A549 (cell line): ENCODE measurements at regions not wholly inside any gene's neighbourhood (a gene's known extent, or its start where the extent isn't known, plus 50 kb on each side); places are given as distances from the start of the nearest gene placed in this dataset.

Source experiments
- ATAC-seq, 2 experiments: fragments of 200-7000 bp in 1 of 2; fragments of >200 bp in 1 of 2; cut with Nextera tagmentation in 1 of 2; cut with Tn5 transposase in 1 of 2; 3 replicates each; pipeline versions ENCODE4 v1.8.0 to v1.9.1; 2018 to 2020; ENCODE audit warnings: mild to moderate bottlenecking in 1 of 2, moderate library complexity in 1 of 2
- CTCF ChIA-PET: fragments of 300-600 bp; sonication (Branson Sonifier 250); formaldehyde crosslinking; extraction: SDS; loops from one replicate; lab custom pipeline; 2021; ENCODE audit warnings: antibody characterized with exemption, inconsistent platforms; lab: Yijun Ruan, JAX
- POLR2A ChIA-PET: fragments of 350-600 bp; formaldehyde crosslinking; extraction: SDS; loops from one replicate; lab custom pipeline; 2021; ENCODE audit warnings: antibody characterized with exemption, inconsistent platforms; lab: Yijun Ruan, JAX
- DNase-seq, 2 experiments: peaks; one replicate each; pipeline versions ENCODE4 v3.0.0 to v3.0.0-alpha.2; 2011 to 2016; ENCODE audit warnings: low read depth in 1 of 2, low spot score in 1 of 2
- FAIRE-seq: peaks from 2 replicates; lab custom pipeline; 2011; peaks lifted over from hg19 to GRCh38; lab: Jason Lieb, UNC
- H3K27ac ChIP-seq, 2 experiments: fragments of >200 bp; sonication (Bioruptor Twin); formaldehyde crosslinking; 3 replicates each; pipeline ENCODE4 v1.5.1; 2016 to 2017
- H3K4me1 ChIP-seq: fragments of >200 bp; sonication (Bioruptor Twin); formaldehyde crosslinking; 3 replicates; pipeline ENCODE4 v1.6.1; 2016
- H3K4me2 ChIP-seq: fragments of >200 bp; sonication (Bioruptor Twin); formaldehyde crosslinking; 3 replicates; pipeline ENCODE4 v1.6.1; 2016
- H3K4me3 ChIP-seq: fragments of >200 bp; sonication (Bioruptor Twin); formaldehyde crosslinking; 3 replicates; pipeline ENCODE4 v1.5.1; 2016
- H3K9me3 ChIP-seq: fragments of >200 bp; sonication (Bioruptor Twin); formaldehyde crosslinking; 3 replicates; pipeline ENCODE4 v1.6.1; 2016
- CBX2 ChIP-seq: fragments of 200-600 bp; sonication (generic); IDR thresholded peaks from 2 replicates; pipeline ENCODE4 v1.6.1; 2016; ENCODE audit warnings: low read depth, mild to moderate bottlenecking, borderline replicate concordance
- CBX8 ChIP-seq: fragments of 200-600 bp; sonication (generic); IDR thresholded peaks from 2 replicates; pipeline ENCODE4 v1.6.1; 2016
- CEBPB ChIP-seq, 2 experiments: fragments of >200 bp in 1 of 2; sonication (Bioruptor Twin) in 1 of 2; formaldehyde crosslinking in 1 of 2; IDR thresholded peaks; 2 replicates each; pipeline ENCODE4 v1.6.1; 2012 to 2016
- CHD4 ChIP-seq: fragments of 200-600 bp; sonication (generic); IDR thresholded peaks from 2 replicates; pipeline ENCODE4 v1.6.1; 2016; ENCODE audit warnings: antibody characterized with exemption, mild to moderate bottlenecking, borderline replicate concordance
- EP300 ChIP-seq, 2 experiments: fragments of >200 bp; sonication (Bioruptor Twin); formaldehyde crosslinking; IDR thresholded peaks; 2 replicates in 1 of 2; 3 replicates in 1 of 2; pipeline ENCODE4 v1.6.1; 2016 to 2017
- FOSB ChIP-seq: fragments of 250-450 bp; sonication (Bioruptor Pico); IDR thresholded peaks from 2 replicates; pipeline ENCODE4 v1.5.0; 2020; ENCODE audit warnings: mild to moderate bottlenecking, moderate library complexity
- HDAC2 ChIP-seq: fragments of 200-600 bp; sonication (generic); IDR thresholded peaks from 2 replicates; pipeline ENCODE4 v1.6.1; 2016
- KDM5A ChIP-seq: fragments of 200-600 bp; sonication (generic); IDR thresholded peaks from 2 replicates; pipeline ENCODE4 v1.6.1; 2016; ENCODE audit warnings: antibody characterized with exemption, mild to moderate bottlenecking
- NPAS2 ChIP-seq: fragments of 250-450 bp; sonication (Bioruptor Pico); IDR thresholded peaks from 2 replicates; pipeline ENCODE4 v1.8.0; 2022; ENCODE audit warnings: mild to moderate bottlenecking, moderate library complexity, borderline replicate concordance
- NR3C1 ChIP-seq: fragments of >200 bp; sonication (Bioruptor Twin); formaldehyde crosslinking; IDR thresholded peaks from 3 replicates; pipeline ENCODE4 v1.6.1; 2017
- RFX5 ChIP-seq: fragments of 450-650 bp; IDR thresholded peaks from 2 replicates; pipeline ENCODE4 v1.7.1; 2014; ENCODE audit warnings: antibody characterized with exemption, mild to moderate bottlenecking, moderate library complexity
- TFCP2L1 ChIP-seq: fragments of 250-450 bp; sonication (Bioruptor Pico); IDR thresholded peaks from 2 replicates; pipeline ENCODE4 v1.5.0; 2021; ENCODE audit warnings: mild to moderate bottlenecking
- ZSCAN20 ChIP-seq: fragments of 250-450 bp; sonication (Bioruptor Pico); IDR thresholded peaks from 2 replicates; pipeline ENCODE4 v1.8.0; 2022; ENCODE audit warnings: mild to moderate bottlenecking, moderate library complexity
- WGBS: methylation state at CpG from one replicate; pipeline ENCODE4 v1.1.6; 2017; ENCODE audit errors: missing lambda C conversion rate; 5-methylcytosine and 5-hydroxymethylcytosine counted together
- TF ChIP-seq, protein P1 (sequence below): IDR thresholded peaks from 2 replicates; pipeline ENCODE4 v1.6.1; 2012
- TF ChIP-seq, protein P2 (sequence below): fragments of 150-350 bp; IDR thresholded peaks from 2 replicates; pipeline ENCODE4 v1.6.1; 2014; ENCODE audit warnings: low read depth, mild to moderate bottlenecking, low read length
- TF ChIP-seq, protein P3 (sequence below): fragments of 200-600 bp; sonication (generic); IDR thresholded peaks from 2 replicates; pipeline ENCODE4 v1.6.1; 2016; ENCODE audit warnings: antibody characterized with exemption, mild to moderate bottlenecking, moderate library complexity
- TF ChIP-seq, protein P4 (sequence below): fragments of 450-650 bp; IDR thresholded peaks from 2 replicates; pipeline ENCODE4 v1.6.1; 2014; ENCODE audit warnings: antibody characterized with exemption
- TF ChIP-seq, protein P5 (sequence below): fragments of 250-450 bp; sonication (Bioruptor Pico); IDR thresholded peaks from 2 replicates; pipeline ENCODE4 v1.5.0; 2020; ENCODE audit warnings: low read depth, mild to moderate bottlenecking, moderate library complexity
- TF ChIP-seq, protein P6 (sequence below): fragments of >200 bp; sonication (Bioruptor Twin); formaldehyde crosslinking; IDR thresholded peaks from 2 replicates; pipeline ENCODE4 v1.6.1; 2016
- TF ChIP-seq, protein P7 (sequence below): fragments of 250-450 bp; sonication (Bioruptor Pico); IDR thresholded peaks from 2 replicates; pipeline ENCODE4 v1.5.0; 2021; ENCODE audit warnings: mild to moderate bottlenecking, moderate library complexity, borderline replicate concordance

DNA sequence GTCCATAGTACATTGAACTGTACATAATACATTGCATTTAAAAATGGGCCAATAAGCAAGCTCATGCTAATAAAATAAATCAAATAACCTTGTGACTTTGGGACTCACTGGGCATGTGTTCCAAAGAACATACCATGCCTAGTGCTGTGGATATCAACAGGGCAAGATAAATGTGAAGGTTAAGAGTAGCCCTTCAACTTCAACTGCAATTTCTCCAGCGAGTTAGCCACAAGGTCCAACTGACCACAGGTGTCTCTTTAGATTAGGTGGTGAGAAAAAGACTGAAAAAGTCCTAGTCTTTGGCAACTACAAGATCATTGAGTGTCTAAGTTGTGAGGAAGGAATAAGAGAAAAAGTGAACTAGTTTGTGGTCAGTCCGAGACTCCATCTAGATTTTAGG lies 78.3 kb upstream of the ATP11B start:
- Histone ChIP-seq H3K9me3 (no peaks in the 10 kb centered on the region), H3K27ac (no peak overlapping the region), H3K4me3 (no peak overlapping the region), H3K4me2 (no peak overlapping the region), H3K4me1 (no peaks in the 10 kb centered on the region)
- TF ChIP-seq EP300 (IDR thresholded peaks at IDR 0.05) = no peak
- TF ChIP-seq, protein P1, sequence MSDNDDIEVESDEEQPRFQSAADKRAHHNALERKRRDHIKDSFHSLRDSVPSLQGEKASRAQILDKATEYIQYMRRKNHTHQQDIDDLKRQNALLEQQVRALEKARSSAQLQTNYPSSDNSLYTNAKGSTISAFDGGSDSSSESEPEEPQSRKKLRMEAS = no peak
- no peak for TF ChIP-seq CBX2
- TF ChIP-seq, protein P2, sequence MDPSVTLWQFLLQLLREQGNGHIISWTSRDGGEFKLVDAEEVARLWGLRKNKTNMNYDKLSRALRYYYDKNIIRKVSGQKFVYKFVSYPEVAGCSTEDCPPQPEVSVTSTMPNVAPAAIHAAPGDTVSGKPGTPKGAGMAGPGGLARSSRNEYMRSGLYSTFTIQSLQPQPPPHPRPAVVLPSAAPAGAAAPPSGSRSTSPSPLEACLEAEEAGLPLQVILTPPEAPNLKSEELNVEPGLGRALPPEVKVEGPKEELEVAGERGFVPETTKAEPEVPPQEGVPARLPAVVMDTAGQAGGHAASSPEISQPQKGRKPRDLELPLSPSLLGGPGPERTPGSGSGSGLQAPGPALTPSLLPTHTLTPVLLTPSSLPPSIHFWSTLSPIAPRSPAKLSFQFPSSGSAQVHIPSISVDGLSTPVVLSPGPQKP = no peak
- TF ChIP-seq TFCP2L1 (CRISPR knock-in tag) = no peak
- TF ChIP-seq, protein P3, sequence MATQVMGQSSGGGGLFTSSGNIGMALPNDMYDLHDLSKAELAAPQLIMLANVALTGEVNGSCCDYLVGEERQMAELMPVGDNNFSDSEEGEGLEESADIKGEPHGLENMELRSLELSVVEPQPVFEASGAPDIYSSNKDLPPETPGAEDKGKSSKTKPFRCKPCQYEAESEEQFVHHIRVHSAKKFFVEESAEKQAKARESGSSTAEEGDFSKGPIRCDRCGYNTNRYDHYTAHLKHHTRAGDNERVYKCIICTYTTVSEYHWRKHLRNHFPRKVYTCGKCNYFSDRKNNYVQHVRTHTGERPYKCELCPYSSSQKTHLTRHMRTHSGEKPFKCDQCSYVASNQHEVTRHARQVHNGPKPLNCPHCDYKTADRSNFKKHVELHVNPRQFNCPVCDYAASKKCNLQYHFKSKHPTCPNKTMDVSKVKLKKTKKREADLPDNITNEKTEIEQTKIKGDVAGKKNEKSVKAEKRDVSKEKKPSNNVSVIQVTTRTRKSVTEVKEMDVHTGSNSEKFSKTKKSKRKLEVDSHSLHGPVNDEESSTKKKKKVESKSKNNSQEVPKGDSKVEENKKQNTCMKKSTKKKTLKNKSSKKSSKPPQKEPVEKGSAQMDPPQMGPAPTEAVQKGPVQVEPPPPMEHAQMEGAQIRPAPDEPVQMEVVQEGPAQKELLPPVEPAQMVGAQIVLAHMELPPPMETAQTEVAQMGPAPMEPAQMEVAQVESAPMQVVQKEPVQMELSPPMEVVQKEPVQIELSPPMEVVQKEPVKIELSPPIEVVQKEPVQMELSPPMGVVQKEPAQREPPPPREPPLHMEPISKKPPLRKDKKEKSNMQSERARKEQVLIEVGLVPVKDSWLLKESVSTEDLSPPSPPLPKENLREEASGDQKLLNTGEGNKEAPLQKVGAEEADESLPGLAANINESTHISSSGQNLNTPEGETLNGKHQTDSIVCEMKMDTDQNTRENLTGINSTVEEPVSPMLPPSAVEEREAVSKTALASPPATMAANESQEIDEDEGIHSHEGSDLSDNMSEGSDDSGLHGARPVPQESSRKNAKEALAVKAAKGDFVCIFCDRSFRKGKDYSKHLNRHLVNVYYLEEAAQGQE = no peak
- no peak for TF ChIP-seq FOSB (CRISPR knock-in tag)
- CTCF ChIA-PET = interaction anchor here (0.5 to 1.8 kb wide), 5 partner anchors 110 to 399 kb away, joined by 3 to 6 read pairs (median 3); no protein-coding TSS in a partner anchor
- no peak for DNase-seq
- 62% methylated on average over 2 of the region's 2 CpGs for WGBS
- POLR2A ChIA-PET = interaction anchor here (1.0 to 1.3 kb wide), 2 partner anchors 79 to 123 kb away, joined by 3 read pairs; partner anchors contain the start of gene ATP11B
- no peak for FAIRE-seq
- no peak for ATAC-seq

DNA sequence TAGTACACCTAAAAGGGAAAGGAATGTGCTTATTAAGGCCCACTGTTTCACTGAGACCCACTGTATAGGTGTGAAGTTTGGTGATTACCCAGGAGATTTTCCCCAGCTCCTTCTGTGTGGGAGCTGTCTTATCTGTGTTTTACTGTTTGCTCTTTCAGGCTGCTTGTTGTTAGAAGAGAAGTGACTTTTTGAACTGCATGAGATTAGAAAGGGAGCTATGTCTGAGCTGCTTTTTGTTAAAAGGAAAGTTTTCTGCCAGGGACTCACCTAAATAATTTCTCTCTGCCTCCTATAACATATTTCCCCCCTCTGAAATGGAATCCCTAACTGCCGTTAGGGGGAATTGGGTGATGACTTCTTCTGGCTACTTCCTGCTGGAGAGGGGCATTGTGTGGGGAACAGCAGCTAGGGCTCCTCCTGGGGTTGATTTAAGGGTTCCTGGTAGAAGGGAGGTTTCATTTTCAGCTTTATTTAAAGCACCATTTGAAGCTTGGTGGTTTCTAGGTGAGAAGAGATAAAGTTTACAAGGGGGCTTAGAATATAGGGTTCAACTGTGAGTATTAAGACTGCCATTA lies 77.1 kb upstream of the ATP11B start:
- Histone ChIP-seq H3K4me3 (no peak overlapping the region), H3K4me1 (no peaks in the 10 kb centered on the region), H3K27ac (no peak overlapping the region), H3K4me2 (no peak overlapping the region), H3K9me3 (no peaks in the 10 kb centered on the region)
- ChIA-PET CTCF (interaction anchor here (1.5 to 1.9 kb wide), 2 partner anchors 14 to 121 kb away, joined by 4 to 5 read pairs; no protein-coding TSS in a partner anchor), POLR2A (no interaction called here)
- ATAC-seq = no peak
- WGBS = 71% methylated on average over 1 of the region's 1 CpG
- no peak for DNase-seq
- FAIRE-seq = no peak
- TF ChIP-seq, protein P4, sequence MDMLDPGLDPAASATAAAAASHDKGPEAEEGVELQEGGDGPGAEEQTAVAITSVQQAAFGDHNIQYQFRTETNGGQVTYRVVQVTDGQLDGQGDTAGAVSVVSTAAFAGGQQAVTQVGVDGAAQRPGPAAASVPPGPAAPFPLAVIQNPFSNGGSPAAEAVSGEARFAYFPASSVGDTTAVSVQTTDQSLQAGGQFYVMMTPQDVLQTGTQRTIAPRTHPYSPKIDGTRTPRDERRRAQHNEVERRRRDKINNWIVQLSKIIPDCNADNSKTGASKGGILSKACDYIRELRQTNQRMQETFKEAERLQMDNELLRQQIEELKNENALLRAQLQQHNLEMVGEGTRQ = no peak
- no peak for TF ChIP-seq ZSCAN20 (CRISPR knock-in tag)
- TF ChIP-seq, protein P5, sequence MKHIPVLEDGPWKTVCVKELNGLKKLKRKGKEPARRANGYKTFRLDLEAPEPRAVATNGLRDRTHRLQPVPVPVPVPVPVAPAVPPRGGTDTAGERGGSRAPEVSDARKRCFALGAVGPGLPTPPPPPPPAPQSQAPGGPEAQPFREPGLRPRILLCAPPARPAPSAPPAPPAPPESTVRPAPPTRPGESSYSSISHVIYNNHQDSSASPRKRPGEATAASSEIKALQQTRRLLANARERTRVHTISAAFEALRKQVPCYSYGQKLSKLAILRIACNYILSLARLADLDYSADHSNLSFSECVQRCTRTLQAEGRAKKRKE (CRISPR knock-in tag) = no peak
- TF ChIP-seq CEBPB (IDR thresholded peaks at IDR 0.05) = no peak
- no peak for TF ChIP-seq NPAS2
- TF ChIP-seq, protein P6, sequence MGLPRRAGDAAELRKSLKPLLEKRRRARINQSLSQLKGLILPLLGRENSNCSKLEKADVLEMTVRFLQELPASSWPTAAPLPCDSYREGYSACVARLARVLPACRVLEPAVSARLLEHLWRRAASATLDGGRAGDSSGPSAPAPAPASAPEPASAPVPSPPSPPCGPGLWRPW = no peak
- no peak for TF ChIP-seq RFX5
- no peak for TF ChIP-seq KDM5A
- TF ChIP-seq, protein P2 = no peak
- TF ChIP-seq, protein P7, sequence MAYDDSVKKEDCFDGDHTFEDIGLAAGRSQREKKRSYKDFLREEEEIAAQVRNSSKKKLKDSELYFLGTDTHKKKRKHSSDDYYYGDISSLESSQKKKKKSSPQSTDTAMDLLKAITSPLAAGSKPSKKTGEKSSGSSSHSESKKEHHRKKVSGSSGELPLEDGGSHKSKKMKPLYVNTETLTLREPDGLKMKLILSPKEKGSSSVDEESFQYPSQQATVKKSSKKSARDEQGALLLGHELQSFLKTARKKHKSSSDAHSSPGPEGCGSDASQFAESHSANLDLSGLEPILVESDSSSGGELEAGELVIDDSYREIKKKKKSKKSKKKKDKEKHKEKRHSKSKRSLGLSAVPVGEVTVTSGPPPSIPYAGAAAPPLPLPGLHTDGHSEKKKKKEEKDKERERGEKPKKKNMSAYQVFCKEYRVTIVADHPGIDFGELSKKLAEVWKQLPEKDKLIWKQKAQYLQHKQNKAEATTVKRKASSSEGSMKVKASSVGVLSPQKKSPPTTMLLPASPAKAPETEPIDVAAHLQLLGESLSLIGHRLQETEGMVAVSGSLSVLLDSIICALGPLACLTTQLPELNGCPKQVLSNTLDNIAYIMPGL (CRISPR knock-in tag) = no peak
- no peak for TF ChIP-seq CBX2
- no peak for TF ChIP-seq CHD4
- TF ChIP-seq TFCP2L1 (CRISPR knock-in tag) = no peak
- TF ChIP-seq CBX8 = no peak
- no peak for TF ChIP-seq HDAC2
- no peak for TF ChIP-seq NR3C1
- TF ChIP-seq, protein P3 = no peak
